ENCODE measurements at regions not wholly inside any gene's neighbourhood (a gene's known extent, or its start where the extent isn't known, plus 50 kb on each side); places are given as distances from the start of the nearest gene placed in this dataset.

DNA sequence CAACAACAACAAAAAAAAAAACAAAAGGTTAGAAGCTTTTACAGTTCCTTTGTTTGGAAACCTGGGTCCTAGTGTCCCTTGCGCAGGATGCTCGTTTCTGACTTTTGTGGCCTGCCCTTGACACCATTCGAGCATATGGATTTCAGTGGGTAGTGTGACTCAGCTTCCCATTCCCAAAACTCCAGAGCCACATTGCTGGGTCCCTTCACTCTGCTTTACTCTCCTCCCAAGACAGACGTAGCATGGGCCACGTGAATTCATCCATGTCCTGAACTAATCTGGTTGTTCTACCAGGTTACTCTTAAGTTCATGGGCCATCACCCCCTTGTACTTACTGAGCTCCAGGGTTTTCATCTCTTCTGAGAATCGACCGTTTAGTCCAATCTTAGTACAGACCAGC lies 68.0 kb upstream of the MAX start:
- ChIA-PET POLR2A (interaction anchor here (1.1 to 2.4 kb wide), 3 partner anchors 241 to 245 kb away, joined by 4 to 19 read pairs (median 6); partner anchors contain the start of gene FUT8), CTCF (interaction anchor here (0.6 to 10.9 kb wide), 21 partner anchors 10 to 789 kb away, joined by 3 to 137 read pairs (median 3); partner anchors contain the start of gene FUT8)
- Histone ChIP-seq H3K4me3 (peak overlapping the region; percentile 42; the same call in 1 of the 3 replicates), H3K4me1 (peaks cover 4% of the 10 kb centered on the region; the same call in 1 of the 3 replicates), H3K27ac (peak overlapping the region; percentile 65 to 67; a peak in 5 of 6 replicates), H3K4me2 (peak overlapping the region; percentile 78), H3K9me3 (no peaks in the 10 kb centered on the region)
- no peak for DNase-seq (ENCODE audit: low read depth in 1 of 2, low spot score in 1 of 2)
- TF ChIP-seq NPAS2 (CRISPR knock-in tag; IDR thresholded peaks at IDR 0.05; ENCODE audit: borderline replicate concordance) (no peak), HMGXB4 (CRISPR knock-in tag; IDR thresholded peaks at IDR 0.05; ENCODE audit: borderline replicate concordance) (no peak), JUN (IDR thresholded peaks at IDR 0.05) (no peak), BHLHE40 (IDR thresholded peaks at IDR 0.05; ENCODE audit: low read depth, low read length) (no peak), ESRRA (IDR thresholded peaks at IDR 0.05; ENCODE audit: borderline replicate concordance, low read length) (no peak), CBX2 (IDR thresholded peaks at IDR 0.05; ENCODE audit: borderline replicate concordance, low read depth) (no peak), ATOH8 (CRISPR knock-in tag; IDR thresholded peaks at IDR 0.05; ENCODE audit: low read depth) (no peak), CBX8 (IDR thresholded peaks at IDR 0.05) (no peak), EP300 (IDR thresholded peaks at IDR 0.05) (no peak)
- TF ChIP-seq, protein P1, sequence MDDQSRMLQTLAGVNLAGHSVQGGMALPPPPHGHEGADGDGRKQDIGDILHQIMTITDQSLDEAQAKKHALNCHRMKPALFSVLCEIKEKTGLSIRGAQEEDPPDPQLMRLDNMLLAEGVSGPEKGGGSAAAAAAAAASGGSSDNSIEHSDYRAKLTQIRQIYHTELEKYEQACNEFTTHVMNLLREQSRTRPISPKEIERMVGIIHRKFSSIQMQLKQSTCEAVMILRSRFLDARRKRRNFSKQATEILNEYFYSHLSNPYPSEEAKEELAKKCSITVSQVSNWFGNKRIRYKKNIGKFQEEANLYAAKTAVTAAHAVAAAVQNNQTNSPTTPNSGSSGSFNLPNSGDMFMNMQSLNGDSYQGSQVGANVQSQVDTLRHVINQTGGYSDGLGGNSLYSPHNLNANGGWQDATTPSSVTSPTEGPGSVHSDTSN (IDR thresholded peaks at IDR 0.05), result no peak
- no peak for FAIRE-seq
- ATAC-seq, result no peak
- WGBS (ENCODE audit: missing lambda C conversion rate), result 80% methylated on average over 7 of the region's 7 CpGs

DNA sequence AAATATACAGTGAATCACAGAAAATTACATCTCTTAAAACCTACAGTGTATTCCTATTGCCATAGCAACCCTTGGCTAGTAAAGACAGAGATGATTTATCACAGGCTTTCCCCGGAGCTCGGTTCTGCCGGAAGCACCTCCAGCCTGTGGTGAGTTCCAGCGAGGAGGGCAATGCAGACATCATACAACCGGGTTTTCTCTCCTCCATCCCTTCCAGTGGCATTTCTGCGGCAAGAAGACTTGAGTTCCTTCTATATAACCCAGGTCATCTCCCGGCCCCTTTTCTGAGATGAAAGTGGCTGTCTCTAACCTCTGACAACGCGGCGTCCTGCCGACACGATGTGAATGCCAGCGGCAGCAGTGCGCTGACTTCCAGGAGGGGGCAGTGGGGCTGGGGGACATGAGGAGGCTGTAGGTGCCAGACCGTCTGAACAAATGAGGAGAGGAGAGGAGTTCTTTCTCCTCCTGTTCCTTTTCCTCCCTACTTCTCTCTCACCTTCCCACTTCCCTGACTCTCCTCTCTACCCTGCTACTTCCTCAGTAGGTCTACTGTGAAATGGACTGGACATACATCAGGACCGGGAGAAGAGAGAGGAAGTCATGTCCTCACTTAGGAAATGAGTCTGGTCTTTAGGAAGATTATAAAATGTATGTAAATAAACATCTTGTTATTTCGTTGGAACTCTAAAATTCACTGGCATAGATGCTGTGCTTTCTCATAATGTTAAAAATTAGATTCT lies 68.6 kb upstream of the MAX start:
- peak overlapping the region; percentile 42 for H3K4me3 ChIP-seq
- peak overlapping the region; percentile 78 for H3K4me2 ChIP-seq
- WGBS (ENCODE audit: missing lambda C conversion rate), result 10% methylated on average over 17 of the region's 17 CpGs
- peaks cover 4% of the 10 kb centered on the region; the same call in 1 of the 3 replicates for H3K4me1 ChIP-seq
- DNase-seq (ENCODE audit: low read depth in 1 of 2, low spot score in 1 of 2), result peak; percentile 43 to 57
- peak overlapping the region; percentile 65 to 67 for H3K27ac ChIP-seq
- FAIRE-seq, result no peak
- peak; percentile 91 to 93 for ATAC-seq
- H3K9me3 ChIP-seq, result no peaks in the 10 kb centered on the region
- POLR2A ChIA-PET, result interaction anchor here (1.1 to 2.4 kb wide), 3 partner anchors 240 to 244 kb away, joined by 4 to 19 read pairs (median 6); partner anchors contain the start of gene FUT8
- TF ChIP-seq RCOR1 (IDR thresholded peaks at IDR 0.05; ENCODE audit: low read depth, low read length), result no peak
- TF ChIP-seq EP300 (IDR thresholded peaks at IDR 0.05), result no peak
- no peak for TF ChIP-seq NR3C1 (IDR thresholded peaks at IDR 0.05)
- no peak for TF ChIP-seq TFCP2L1 (CRISPR knock-in tag; IDR thresholded peaks at IDR 0.05)
- no peak for TF ChIP-seq GATA3 (IDR thresholded peaks at IDR 0.05; ENCODE audit: borderline replicate concordance)
- TF ChIP-seq RAD21 (conservative IDR thresholded peaks at IDR 0.05 in 1 of 2, IDR thresholded peaks at IDR 0.05 in 1 of 2), result peak; percentile 53 to 64
- TF ChIP-seq CTCF (IDR thresholded peaks at IDR 0.05), result peak; percentile 43
- TF ChIP-seq E2F6 (IDR thresholded peaks at IDR 0.05; ENCODE audit: borderline replicate concordance, low read depth), result no peak
- TF ChIP-seq CHD2 (IDR thresholded peaks at IDR 0.05; ENCODE audit: low read length, partially characterized antibody), result no peak
- TF ChIP-seq PHF8 (IDR thresholded peaks at IDR 0.05; ENCODE audit: borderline replicate concordance, low read depth), result no peak
- no peak for TF ChIP-seq ESRRA (IDR thresholded peaks at IDR 0.05; ENCODE audit: borderline replicate concordance, low read length)
- no peak for TF ChIP-seq JUN (IDR thresholded peaks at IDR 0.05)
- TF ChIP-seq FOXS1 (CRISPR knock-in tag; IDR thresholded peaks at IDR 0.05), result no peak
- TF ChIP-seq SMC3 (IDR thresholded peaks at IDR 0.05), result peak; percentile 67
- CTCF ChIA-PET, result interaction anchor here (0.6 to 10.9 kb wide), 19 partner anchors 10 to 789 kb away, joined by 3 to 137 read pairs (median 3); partner anchors contain the start of gene FUT8

All from A549 (cell line).